Activated naive CD8-positive, alpha-beta T cell treated with anti-CD3 and anti-CD28 coated beads, Interleukin-2, amount 10 ng/mL, durations not matched to agents 7 days and 5 days (primary cell): ENCODE measurements at regions not wholly inside any gene's neighbourhood (a gene's known extent, or its start where the extent isn't known, plus 50 kb on each side); places are given as distances from the start of the nearest gene placed in this dataset.
"Not testable (repeated sequence)": the region's sequence is repeated elsewhere in the genome, so short reads cannot be mapped to it uniquely, and the experiment has no call there.

Source experiments
- ATAC-seq: fragments of 150-1000 bp; cut with Tn5 transposase; one replicate; pipeline ENCODE4 v1.10.0; 2021; ENCODE audit warnings: low read depth, moderate library complexity
- POLR2A ChIA-PET: fragments of 350-600 bp; sonication (Branson Sonifier 250); formaldehyde crosslinking; loops from one replicate; lab custom pipeline; 2021; ENCODE audit warnings: antibody characterized with exemption; lab: Charles Lee
- DNase-seq: peaks from one replicate; pipeline ENCODE4 v3.0.0; 2021
- H3K27ac Mint-ChIP-seq: one replicate; pipeline ENCODE4 v1.8.0; 2022; ENCODE audit warnings: mild to moderate bottlenecking, mixed read lengths
- H3K27me3 Mint-ChIP-seq: one replicate; pipeline ENCODE4 v1.8.0; 2022; ENCODE audit warnings: mild to moderate bottlenecking, moderate library complexity, mixed read lengths
- H3K36me3 Mint-ChIP-seq: one replicate; pipeline ENCODE4 v1.8.0; 2021; ENCODE audit warnings: mild to moderate bottlenecking, mixed read lengths
- H3K4me1 Mint-ChIP-seq: one replicate; pipeline ENCODE4 v1.8.0; 2021; ENCODE audit warnings: mixed read lengths
- H3K4me3 Mint-ChIP-seq: one replicate; pipeline ENCODE4 v1.8.0; 2022; ENCODE audit warnings: mild to moderate bottlenecking, moderate library complexity, mixed read lengths
- H3K9me3 Mint-ChIP-seq: one replicate; pipeline ENCODE4 v1.8.0; 2021; ENCODE audit warnings: mixed read lengths

DNA sequence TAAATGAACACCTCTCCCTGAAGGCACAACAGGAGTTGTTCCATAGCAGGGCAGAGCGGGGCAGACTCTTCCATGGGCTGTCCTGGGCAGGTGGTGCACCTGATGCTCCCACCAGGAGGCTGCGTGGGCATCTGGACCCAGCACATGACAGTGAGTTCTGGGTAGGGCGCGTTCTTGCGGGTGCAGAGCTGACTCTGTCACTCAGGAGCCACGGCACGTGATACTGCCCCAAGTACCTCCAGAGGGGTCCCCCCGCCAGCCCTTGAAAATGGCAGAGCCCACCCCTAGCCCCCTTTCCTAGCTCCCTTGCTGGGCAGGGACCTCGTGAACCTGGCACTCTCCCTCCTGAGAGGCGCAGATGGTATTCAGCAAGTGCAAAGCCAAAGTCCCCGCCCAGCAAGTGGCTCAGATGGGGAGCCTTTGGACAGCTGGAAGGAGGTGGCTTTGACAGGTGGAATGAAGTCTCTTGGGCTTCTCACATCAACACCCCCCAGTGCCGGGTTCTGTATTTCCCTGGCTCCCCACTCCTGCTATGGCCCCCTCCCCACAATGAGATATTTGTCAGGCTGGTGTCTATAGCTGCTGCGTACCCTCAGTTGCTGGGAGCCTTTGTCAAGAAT is 172.1 kb downstream of the TBC1D2B start:
- POLR2A ChIA-PET, result no interaction called here
- Mint-ChIP-seq H3K4me1 (no peaks in the 10 kb centered on the region), H3K4me3 (no peak overlapping the region), H3K27ac (no peak overlapping the region), H3K9me3 (no peaks in the 10 kb centered on the region), H3K27me3 (no peaks in the 10 kb centered on the region), H3K36me3 (no peaks in the 10 kb centered on the region)
- DNase-seq, result peak; percentile 27
- ATAC-seq, result no peak

DNA sequence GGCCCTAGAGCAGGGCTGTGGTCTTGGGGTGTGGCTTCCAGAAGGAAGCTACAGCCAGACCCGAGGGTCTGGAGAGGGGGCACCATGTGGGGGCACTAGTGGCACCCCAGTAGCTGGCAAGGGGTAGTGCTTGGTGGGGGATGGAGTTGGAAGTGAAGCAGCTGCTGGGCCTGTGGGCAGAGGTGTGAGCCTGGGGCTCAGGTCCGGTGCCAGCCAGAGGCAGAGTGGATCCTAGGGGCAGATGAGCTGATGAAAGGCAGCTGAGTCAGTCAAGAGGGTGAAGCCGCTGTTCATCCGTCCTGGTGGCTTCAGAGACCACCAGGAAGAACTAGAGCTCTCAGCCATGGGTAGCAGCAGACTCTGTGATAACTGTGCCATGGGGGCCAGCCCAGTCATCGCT is 172.6 kb downstream of the TBC1D2B start:
- ATAC-seq (no peak), DNase-seq (no peak)
- no peaks in the 10 kb centered on the region for H3K9me3 Mint-ChIP-seq
- POLR2A ChIA-PET, result no interaction called here
- no peaks in the 10 kb centered on the region for H3K4me1 Mint-ChIP-seq
- no peaks in the 10 kb centered on the region for H3K36me3 Mint-ChIP-seq
- no peak overlapping the region for H3K4me3 Mint-ChIP-seq
- no peak overlapping the region for H3K27ac Mint-ChIP-seq
- H3K27me3 Mint-ChIP-seq, result no peaks in the 10 kb centered on the region

DNA sequence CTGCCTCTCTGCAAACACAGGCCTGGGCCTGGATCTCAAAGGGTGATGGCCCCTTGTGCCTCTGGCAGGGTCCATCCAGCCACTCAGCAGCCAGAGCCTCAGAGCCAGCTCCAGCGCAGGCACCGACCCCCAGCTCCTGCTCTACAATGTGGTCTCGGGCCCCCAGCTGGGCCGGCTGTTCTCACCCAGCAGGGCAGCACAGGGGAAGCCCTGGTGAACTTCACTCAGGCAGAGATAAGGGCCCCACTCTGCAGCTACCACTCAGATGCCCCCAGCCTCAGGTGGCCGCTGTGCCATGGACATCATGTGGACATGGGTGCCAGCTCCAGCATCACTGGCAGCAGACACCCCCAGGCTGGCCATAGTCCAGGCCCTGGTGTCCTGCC is 173.1 kb downstream of the TBC1D2B start:
- Mint-ChIP-seq H3K36me3 (no peaks in the 10 kb centered on the region), H3K27ac (no peak overlapping the region), H3K27me3 (no peaks in the 10 kb centered on the region), H3K4me3 (no peak overlapping the region), H3K9me3 (no peaks in the 10 kb centered on the region), H3K4me1 (no peaks in the 10 kb centered on the region)
- DNase-seq (peak; percentile 28), ATAC-seq (no peak)
- POLR2A ChIA-PET, result no interaction called here

DNA sequence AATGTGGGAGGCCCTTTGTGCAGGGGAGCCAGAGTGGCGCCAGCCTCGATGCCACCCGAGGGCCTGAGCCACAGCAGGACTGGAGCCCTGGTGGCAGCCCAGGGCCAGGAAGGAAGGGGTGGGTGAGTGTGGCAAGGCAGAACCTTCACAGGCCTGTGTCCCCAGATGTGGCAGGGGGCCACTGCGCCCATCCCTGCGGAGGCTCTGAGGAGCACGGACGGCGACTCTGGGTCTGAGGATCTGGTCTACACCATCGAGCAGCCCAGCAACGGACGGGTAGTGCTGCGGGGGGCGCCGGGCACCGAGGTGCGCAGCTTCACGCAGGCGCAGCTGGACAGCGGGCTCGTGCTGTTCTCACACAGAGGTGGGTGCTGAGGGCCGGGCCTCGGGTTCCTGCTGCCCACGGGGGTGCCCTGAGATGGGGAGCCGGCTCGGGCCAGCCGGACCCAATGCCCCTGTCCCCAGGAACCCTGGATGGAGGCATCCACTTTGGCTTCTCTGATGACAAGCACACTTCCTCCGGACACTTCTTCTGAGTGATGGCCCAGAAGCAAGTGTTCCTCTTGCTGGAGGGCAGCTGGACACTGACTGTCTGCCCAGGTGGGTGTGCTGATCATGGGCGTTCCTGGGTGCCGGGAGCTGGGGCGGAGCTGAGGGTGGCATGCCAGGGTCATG is 173.6 kb downstream of the TBC1D2B start:
- H3K27me3 Mint-ChIP-seq, H3K4me1 Mint-ChIP-seq, H3K27ac Mint-ChIP-seq, ATAC-seq, H3K4me3 Mint-ChIP-seq, POLR2A ChIA-PET, H3K36me3 Mint-ChIP-seq, H3K9me3 Mint-ChIP-seq: not testable (repeated sequence)
- peak; percentile 23 for DNase-seq

DNA sequence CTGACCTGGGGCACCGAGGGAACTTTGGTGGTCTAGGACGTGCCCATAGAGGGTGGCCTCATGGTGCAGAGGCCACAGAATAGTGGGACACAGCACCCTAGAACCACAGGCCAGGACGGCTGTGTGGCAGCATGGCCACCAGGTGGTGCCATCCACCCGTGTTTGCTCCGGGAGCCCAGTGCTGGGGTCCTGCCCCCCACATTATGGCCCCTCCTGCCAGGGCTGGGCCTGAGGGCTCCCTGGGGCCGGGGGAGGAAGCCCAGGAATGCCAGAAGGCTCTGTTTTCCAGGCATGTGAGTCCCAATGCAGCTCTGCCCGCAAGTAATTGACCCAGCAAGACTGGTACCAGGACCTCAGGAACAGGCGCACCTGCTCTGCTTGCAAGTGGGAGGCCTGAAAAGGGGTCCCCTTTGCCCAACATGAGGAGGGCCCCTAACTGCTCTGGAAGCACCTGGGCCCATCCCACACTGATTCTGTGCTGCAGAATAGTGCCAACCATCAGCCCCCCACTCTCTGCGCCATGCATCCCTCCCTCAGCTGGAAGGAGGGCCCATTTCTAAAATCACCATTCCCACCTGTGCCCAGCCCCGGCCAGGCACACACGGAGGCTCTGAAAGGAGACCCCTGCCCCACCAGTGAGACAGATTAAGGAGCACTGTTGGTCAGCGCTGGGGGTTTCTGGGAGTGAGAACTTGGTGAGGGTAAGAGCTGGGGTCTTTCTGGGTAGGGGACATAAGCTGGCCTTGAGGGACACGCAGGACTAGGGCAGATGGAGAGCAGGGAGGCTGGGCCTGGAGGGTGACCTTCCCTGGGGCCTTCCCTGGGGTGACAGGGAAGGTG is 174.4 kb downstream of the TBC1D2B start:
- H3K27me3 Mint-ChIP-seq, H3K27ac Mint-ChIP-seq, H3K4me1 Mint-ChIP-seq, POLR2A ChIA-PET, H3K9me3 Mint-ChIP-seq, H3K4me3 Mint-ChIP-seq, H3K36me3 Mint-ChIP-seq: not testable (repeated sequence)
- peak; percentile 43 for ATAC-seq
- DNase-seq, result peak; percentile 57

DNA sequence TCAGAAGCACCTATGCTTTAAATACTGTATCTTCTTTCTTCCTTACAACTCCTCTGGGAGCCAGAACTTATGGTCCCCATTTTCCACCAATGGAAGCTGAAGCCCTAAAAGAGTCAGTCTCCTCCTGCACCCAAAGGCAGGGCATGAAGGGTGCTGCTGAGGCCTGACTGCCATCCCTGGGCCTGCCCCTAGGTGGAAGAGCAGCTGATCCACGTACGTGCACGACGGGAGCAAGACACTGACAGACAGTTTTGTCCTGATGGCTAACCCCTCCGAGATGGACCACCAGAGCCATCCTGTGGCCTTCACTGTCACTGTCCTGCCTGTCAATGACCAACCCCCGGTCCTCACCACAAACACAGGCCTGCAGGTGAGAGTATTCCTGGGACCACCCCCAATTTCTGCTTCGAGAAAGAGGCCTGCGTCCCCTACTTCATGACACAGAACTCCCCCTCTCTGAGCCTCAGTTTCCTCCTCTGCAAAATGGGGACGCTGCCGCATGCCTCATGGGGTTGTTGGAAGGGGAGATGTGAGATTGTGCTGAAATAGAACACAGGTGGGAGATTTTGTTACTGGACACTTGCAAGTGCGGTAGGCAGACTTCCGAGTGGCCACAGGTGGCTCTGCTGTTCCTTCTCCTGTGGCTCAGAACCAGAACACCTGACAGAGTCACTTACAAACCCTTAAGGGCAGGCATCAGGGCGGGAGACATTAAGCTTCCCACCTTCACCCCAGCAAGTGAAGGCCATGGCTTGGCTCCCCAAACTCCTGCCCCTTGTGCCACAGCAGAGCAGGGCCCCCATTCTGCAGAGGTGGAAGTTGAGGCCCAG is 175.4 kb downstream of the TBC1D2B start:
- POLR2A ChIA-PET, result no interaction called here
- DNase-seq (peak; percentile 21), ATAC-seq (no peak)
- no peaks in the 10 kb centered on the region for H3K36me3 Mint-ChIP-seq
- H3K27ac Mint-ChIP-seq, result no peak overlapping the region
- H3K27me3 Mint-ChIP-seq, result no peaks in the 10 kb centered on the region
- no peaks in the 10 kb centered on the region for H3K9me3 Mint-ChIP-seq
- H3K4me1 Mint-ChIP-seq, result no peaks in the 10 kb centered on the region
- no peak overlapping the region for H3K4me3 Mint-ChIP-seq

DNA sequence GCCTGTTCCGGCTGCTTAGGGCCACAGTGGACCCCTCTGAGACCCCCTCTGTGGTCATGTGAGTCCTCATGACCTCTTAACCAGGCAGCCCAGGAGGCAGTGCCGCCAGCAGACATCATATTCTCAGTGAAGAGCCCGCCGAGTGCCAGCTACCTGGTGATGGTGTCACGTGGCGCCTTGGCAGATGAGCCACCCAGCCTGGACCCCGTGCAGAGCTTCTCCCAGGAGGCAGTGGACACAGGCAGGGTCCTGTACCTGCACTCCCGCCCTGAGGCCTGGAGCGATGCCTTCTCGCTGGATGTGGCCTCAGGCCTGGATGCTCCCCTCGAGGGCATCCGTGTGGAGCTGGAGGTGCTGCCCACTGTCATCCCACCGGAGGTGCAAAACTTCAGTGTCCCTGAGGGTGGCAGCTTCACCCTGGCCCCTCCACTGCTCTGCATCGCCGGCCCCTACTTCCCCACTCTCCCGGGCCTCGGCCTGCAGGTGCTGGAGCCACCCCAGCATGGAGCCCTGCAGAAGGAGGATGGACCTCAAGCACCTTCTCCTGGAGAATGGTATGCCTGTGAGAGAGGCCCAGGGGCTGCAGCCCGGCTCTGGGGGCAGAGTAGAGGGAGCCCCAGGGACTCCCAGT is 176.1 kb downstream of the TBC1D2B start:
- H3K36me3 Mint-ChIP-seq, result no peaks in the 10 kb centered on the region
- H3K9me3 Mint-ChIP-seq, result no peaks in the 10 kb centered on the region
- H3K4me1 Mint-ChIP-seq, result no peaks in the 10 kb centered on the region
- DNase-seq (peak; percentile 31), ATAC-seq (no peak)
- H3K27me3 Mint-ChIP-seq, result no peaks in the 10 kb centered on the region
- POLR2A ChIA-PET, result no interaction called here
- no peak overlapping the region for H3K27ac Mint-ChIP-seq
- H3K4me3 Mint-ChIP-seq, result no peak overlapping the region

DNA sequence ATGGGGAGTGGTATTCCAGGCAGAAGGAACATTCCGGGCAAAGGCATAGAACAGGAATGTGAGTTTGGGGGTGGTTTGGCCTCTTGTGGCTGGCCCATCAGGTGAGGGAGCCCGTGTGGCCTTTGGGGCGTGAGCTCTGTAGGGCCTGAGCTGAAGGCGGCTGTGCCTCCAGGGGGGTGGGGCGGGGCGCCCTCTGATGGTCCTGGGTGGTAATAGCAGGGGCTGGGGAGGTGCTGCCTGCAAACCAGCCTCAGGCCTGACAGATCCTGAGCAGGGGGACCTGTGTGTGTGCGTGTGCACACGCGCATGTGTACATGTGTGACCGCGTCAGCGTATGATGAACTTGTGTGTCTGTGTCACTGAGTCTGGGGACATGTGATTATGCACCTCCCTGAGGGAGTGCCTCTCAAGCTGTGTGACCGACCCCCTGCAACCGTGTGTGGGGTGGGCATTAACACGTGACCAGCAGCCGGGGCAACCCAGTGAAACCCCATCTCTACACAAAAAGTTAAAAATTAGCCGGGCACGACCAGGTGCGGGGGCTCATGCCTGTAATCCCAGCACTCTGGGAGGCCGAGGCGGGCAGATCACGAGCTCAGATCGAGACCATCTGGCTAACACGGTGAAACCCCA is 177.1 kb downstream of the TBC1D2B start:
- not testable (repeated sequence) for H3K27me3 Mint-ChIP-seq

DNA sequence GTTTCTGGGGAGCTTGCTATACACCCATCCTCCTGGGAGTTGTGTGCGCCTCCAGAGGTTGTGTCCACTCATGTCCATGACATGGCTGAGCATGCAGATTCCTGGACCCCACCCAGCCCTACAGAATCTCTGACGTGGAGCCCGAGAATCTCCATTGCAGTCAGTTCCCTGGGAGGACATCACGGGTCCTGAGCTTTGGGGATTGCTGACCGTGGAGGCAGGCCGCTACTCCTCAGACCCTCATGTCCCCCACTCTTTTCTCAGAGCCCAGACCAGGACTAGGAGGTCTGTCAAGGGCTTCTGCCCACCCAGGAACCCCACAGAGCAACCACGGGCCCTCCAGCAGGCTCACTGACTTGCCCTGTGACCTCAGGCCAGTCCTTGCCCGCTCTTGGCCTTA is 177.7 kb downstream of the TBC1D2B start:
- ATAC-seq, H3K4me3 Mint-ChIP-seq, H3K27me3 Mint-ChIP-seq, H3K9me3 Mint-ChIP-seq, POLR2A ChIA-PET, H3K36me3 Mint-ChIP-seq, H3K4me1 Mint-ChIP-seq, H3K27ac Mint-ChIP-seq: not testable (repeated sequence)
- peak; percentile 2 for DNase-seq

More for the DNA sequence above, 177.1 kb downstream of the TBC1D2B start:
- H3K36me3 Mint-ChIP-seq, POLR2A ChIA-PET, H3K9me3 Mint-ChIP-seq, H3K27ac Mint-ChIP-seq, H3K4me1 Mint-ChIP-seq, H3K4me3 Mint-ChIP-seq: not testable (repeated sequence)
- ATAC-seq (peak; percentile 45), DNase-seq (peak; percentile 50)

DNA sequence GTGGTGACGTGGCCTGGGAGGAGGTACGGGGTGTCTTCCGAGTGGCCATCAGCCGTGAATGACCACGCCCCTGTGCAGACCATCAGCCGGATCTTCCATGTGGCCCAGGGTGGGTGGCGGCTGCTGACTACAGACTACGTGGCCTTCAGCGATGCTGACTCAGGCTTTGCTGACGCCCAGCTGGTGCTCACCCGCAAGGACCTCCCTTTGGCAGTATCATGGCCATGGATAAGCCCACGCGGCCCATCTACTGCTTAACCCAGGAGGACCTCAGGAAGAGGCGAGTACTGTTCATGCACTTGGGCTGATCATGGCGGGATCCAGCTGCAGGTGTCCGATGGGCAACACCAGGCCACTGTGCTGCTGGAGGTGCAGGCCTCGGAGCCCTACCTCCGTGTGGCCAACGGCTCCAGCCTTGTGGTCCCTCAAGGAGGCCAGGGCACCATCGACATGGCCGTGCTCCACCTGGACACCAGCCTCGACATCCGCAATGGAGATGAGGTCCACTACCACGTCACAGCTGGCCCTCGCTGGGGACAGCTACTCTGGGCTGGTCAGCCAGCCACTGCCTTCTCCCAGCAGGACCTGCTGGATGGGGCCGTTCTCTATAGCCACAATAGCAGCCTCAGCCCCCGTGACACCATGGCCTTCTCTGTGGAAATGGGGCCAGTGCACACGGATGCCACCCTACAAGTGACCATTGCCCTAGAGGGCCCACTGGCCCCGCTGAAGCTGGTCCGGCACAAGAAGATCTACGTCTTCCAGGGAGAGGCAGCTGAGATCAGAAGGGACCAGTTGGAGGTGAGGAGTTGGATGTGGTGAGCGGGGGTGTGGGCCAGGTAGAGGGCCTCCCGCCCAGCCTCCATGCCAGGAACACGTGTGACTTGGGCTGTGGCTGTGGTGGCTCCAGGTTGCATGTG is 178.4 kb downstream of the TBC1D2B start:
- POLR2A ChIA-PET, result no interaction called here
- Mint-ChIP-seq H3K27ac (no peak overlapping the region), H3K4me3 (no peak overlapping the region), H3K36me3 (no peaks in the 10 kb centered on the region), H3K4me1 (no peaks in the 10 kb centered on the region), H3K9me3 (no peaks in the 10 kb centered on the region), H3K27me3 (no peaks in the 10 kb centered on the region)
- no peak for ATAC-seq
- peak; percentile 15 for DNase-seq

DNA sequence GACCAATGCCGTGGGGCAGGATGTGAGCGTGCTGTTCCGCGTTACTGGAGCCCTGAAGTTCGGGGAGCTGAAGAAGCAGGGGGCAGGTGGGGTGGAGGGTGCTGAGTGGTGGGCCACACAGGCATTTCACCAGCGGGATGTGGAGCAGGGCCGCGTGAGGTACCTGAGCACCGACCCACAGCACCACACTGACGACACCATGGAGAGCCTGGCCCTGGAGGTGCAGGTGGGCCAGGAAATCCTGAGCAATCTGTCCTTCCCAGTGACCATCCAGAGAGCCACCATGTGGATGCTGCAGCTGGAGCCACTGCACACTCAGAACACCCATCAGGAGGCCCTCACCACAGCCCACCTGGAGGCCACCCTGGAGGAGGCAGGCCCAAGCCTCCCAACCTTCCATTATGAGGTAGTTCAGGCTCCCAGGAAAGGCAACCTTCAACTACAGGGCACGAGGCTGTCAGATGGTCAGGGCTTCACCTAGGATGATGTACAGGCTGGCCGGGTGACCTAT is 179.6 kb downstream of the TBC1D2B start:
- no peaks in the 10 kb centered on the region for H3K9me3 Mint-ChIP-seq

More for the DNA sequence above, 179.6 kb downstream of the TBC1D2B start:
- DNase-seq (no peak), ATAC-seq (no peak)
- no peaks in the 10 kb centered on the region for H3K4me1 Mint-ChIP-seq
- no peaks in the 10 kb centered on the region for H3K36me3 Mint-ChIP-seq
- POLR2A ChIA-PET, result no interaction called here
- no peak overlapping the region for H3K27ac Mint-ChIP-seq
- H3K27me3 Mint-ChIP-seq, result no peaks in the 10 kb centered on the region
- no peak overlapping the region for H3K4me3 Mint-ChIP-seq
